ENCODE measurements at regions not wholly inside any gene's neighbourhood (a gene's known extent, or its start where the extent isn't known, plus 50 kb on each side); places are given as distances from the start of the nearest gene placed in this dataset.

- TF ChIP-seq, protein P1, sequence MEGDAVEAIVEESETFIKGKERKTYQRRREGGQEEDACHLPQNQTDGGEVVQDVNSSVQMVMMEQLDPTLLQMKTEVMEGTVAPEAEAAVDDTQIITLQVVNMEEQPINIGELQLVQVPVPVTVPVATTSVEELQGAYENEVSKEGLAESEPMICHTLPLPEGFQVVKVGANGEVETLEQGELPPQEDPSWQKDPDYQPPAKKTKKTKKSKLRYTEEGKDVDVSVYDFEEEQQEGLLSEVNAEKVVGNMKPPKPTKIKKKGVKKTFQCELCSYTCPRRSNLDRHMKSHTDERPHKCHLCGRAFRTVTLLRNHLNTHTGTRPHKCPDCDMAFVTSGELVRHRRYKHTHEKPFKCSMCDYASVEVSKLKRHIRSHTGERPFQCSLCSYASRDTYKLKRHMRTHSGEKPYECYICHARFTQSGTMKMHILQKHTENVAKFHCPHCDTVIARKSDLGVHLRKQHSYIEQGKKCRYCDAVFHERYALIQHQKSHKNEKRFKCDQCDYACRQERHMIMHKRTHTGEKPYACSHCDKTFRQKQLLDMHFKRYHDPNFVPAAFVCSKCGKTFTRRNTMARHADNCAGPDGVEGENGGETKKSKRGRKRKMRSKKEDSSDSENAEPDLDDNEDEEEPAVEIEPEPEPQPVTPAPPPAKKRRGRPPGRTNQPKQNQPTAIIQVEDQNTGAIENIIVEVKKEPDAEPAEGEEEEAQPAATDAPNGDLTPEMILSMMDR (IDR thresholded peaks at IDR 0.05) = no peak
- no peak for TF ChIP-seq POLR2A (IDR thresholded peaks at IDR 0.05)
Observed at GRCh38 chr7:106484562-106484961, 176.4 kb downstream of the CCDC71L start.
